Common myeloid progenitor, CD34-positive (primary cell): ENCODE measurements at regions not wholly inside any gene's neighbourhood (a gene's known extent, or its start where the extent isn't known, plus 50 kb on each side); places are given as distances from the start of the nearest gene placed in this dataset.

ENCODE experiments used
- CTCF ChIA-PET: fragments of 350-600 bp; sonication (Branson Sonifier 250); formaldehyde crosslinking; loops from one replicate; lab custom pipeline; 2021; ENCODE audit warnings: antibody characterized with exemption; lab: Charles Lee
- POLR2A ChIA-PET: fragments of 350-600 bp; sonication (Branson Sonifier 250); formaldehyde crosslinking; loops from one replicate; lab custom pipeline; 2021; ENCODE audit warnings: antibody characterized with exemption; lab: Charles Lee
- DNase-seq, 3 donors: peaks; one replicate each; pipeline versions ENCODE4 v3.0.0 to v3.0.0-alpha.2; 2013
- H3K27ac ChIP-seq, 2 experiments: 1 replicate in 1 of 2; 2 replicates in 1 of 2; pipeline ENCODE4 v1.7.0; 2013; ENCODE audit warnings: inconsistent platforms in 2 of 2, low read length in 2 of 2, mild to moderate bottlenecking in 2 of 2, low read depth in 1 of 2, moderate library complexity in 1 of 2; ENCODE audit not compliant: severe bottlenecking in 2 of 2, insufficient read depth in 1 of 2, poor library complexity in 1 of 2
- H3K27me3 ChIP-seq, 5 experiments: replicated peaks in 2 of 5; 1 replicate in 3 of 5; 2 replicates in 2 of 5; pipeline versions ENCODE4 v1.6.1 to v1.7.0; 2013; ENCODE audit warnings: low read length in 4 of 5, mild to moderate bottlenecking in 2 of 5, moderate library complexity in 2 of 5, inconsistent platforms in 1 of 5; ENCODE audit not compliant: insufficient read depth in 5 of 5, control insufficient read depth in 4 of 5
- H3K36me3 ChIP-seq, 4 experiments: 1 replicate in 2 of 4; 2 replicates in 2 of 4; pipeline versions ENCODE4 v1.6.1 to v1.7.0; 2013; ENCODE audit warnings: low read length in 3 of 4, control low read depth in 1 of 4, mild to moderate bottlenecking in 1 of 4; ENCODE audit not compliant: control insufficient read depth in 4 of 4, insufficient read depth in 4 of 4
- H3K4me1 ChIP-seq, 4 experiments: 1 replicate in 3 of 4; 2 replicates in 1 of 4; pipeline versions ENCODE4 v1.6.1 to v1.7.1; 2013; ENCODE audit warnings: low read length in 3 of 4, mild to moderate bottlenecking in 3 of 4, control low read depth in 1 of 4, inconsistent platforms in 1 of 4, moderate library complexity in 1 of 4; ENCODE audit not compliant: control insufficient read depth in 4 of 4, insufficient read depth in 4 of 4; ENCODE audit errors: control extremely low read depth in 1 of 4
- H3K4me3 ChIP-seq, 7 experiments: 1 replicate in 4 of 7; 2 replicates in 3 of 7; pipeline versions ENCODE4 v1.5.1 to v1.7.0; 2013; ENCODE audit warnings: mild to moderate bottlenecking in 7 of 7, low read length in 6 of 7, moderate library complexity in 6 of 7, inconsistent platforms in 2 of 7, low read depth in 2 of 7, control low read depth in 1 of 7; ENCODE audit not compliant: insufficient read depth in 4 of 7, control insufficient read depth in 1 of 7; ENCODE audit errors: extremely low read depth in 1 of 7
- H3K9me3 ChIP-seq, 5 experiments: 1 replicate in 4 of 5; 2 replicates in 1 of 5; pipeline versions ENCODE4 v1.6.1 to v1.7.1; 2013; ENCODE audit warnings: low read length in 4 of 5, mild to moderate bottlenecking in 2 of 5, inconsistent platforms in 1 of 5, low read depth in 1 of 5, moderate library complexity in 1 of 5; ENCODE audit not compliant: control insufficient read depth in 4 of 5, insufficient read depth in 2 of 5; ENCODE audit errors: control extremely low read depth in 1 of 5
- WGBS: methylation state at CpG from one replicate; pipeline ENCODE4 v1.1.5; 2013; ENCODE audit not compliant: insufficient coverage; 5-methylcytosine and 5-hydroxymethylcytosine counted together

GRCh38 chr14:97695456-97695981 is 898.3 kb downstream of the VRK1 start:
- DNase-seq, result no peak
- ChIA-PET CTCF (no interaction called here), POLR2A (no interaction called here)
- peaks cover 0 to 5% (median 0%) of the 10 kb centered on the region in 5 experiments for H3K9me3 ChIP-seq
- H3K4me3 ChIP-seq, result no peak overlapping the region
- no peaks in the 10 kb centered on the region for H3K36me3 ChIP-seq
- H3K4me1 ChIP-seq, result peaks cover 0 to 7% (median 2%) of the 10 kb centered on the region in 4 experiments
- H3K27me3 ChIP-seq, result no peaks in the 10 kb centered on the region
- WGBS, result 100% methylated on average over 4 of the region's 5 CpGs
- H3K27ac ChIP-seq, result no peak overlapping the region

DNA sequence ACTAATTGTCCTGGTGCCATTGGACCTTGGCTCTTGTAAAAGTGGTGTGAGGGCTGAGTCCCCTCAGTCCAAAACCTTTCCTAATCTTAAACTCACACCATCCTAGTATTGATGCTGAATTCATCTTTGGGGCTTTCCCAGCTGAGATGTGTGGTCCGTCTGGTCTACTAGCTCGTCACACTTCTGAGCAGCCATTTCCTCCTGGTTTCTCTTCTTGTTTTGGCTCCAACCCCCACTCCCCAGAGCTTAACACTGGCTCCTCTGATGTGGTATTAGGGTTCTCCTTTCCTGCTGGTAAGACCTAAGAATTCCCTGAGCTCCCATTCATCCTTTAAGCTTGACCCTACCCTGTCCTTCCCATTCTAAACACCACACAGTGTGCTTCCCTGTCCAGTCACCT is 900.6 kb downstream of the VRK1 start:
- H3K27ac ChIP-seq, result no peak overlapping the region
- peak in 2 of 3 donors; percentile 36 to 40 for DNase-seq
- ChIA-PET CTCF (interaction anchor here (2.9 kb wide), 1 partner anchor 10 kb away, joined by 13 read pairs; no protein-coding TSS in a partner anchor), POLR2A (no interaction called here)
- 23% methylated on average over 2 of the region's 2 CpGs for WGBS
- H3K36me3 ChIP-seq, result no peaks in the 10 kb centered on the region
- H3K4me3 ChIP-seq, result no peak overlapping the region
- peaks cover 0 to 7% (median 0%) of the 10 kb centered on the region in 4 experiments for H3K4me1 ChIP-seq
- H3K9me3 ChIP-seq, result peaks cover 0 to 5% (median 0%) of the 10 kb centered on the region in 5 experiments
- no peaks in the 10 kb centered on the region for H3K27me3 ChIP-seq

DNA sequence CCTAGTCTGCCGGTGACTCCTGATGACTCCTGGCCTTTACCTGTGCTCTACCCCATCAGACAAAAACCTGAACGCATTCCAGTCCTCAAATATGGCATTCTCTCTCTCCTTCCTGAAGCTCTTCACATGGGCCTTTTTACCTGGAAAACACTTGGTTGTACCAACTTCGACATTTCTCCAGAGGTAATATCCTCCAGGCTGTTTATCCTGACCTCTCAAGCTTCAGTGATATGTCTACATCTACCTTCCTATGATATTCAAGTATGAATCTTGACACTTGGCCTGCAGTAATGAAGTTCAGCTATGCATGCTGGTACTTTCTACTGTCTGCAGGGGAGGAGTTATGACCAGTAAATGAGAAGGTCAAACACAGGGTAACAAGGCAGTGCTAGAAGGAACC is 901.8 kb downstream of the VRK1 start:
- peaks cover 0 to 7% (median 0%) of the 10 kb centered on the region in 4 experiments for H3K4me1 ChIP-seq
- no peak overlapping the region for H3K27ac ChIP-seq
- ChIA-PET CTCF (interaction anchor here (2.9 kb wide), 1 partner anchor 9 kb away, joined by 13 read pairs; no protein-coding TSS in a partner anchor), POLR2A (no interaction called here)
- no peak overlapping the region for H3K4me3 ChIP-seq
- 100% methylated on average over 3 of the region's 3 CpGs for WGBS
- no peaks in the 10 kb centered on the region for H3K36me3 ChIP-seq
- H3K27me3 ChIP-seq, result no peaks in the 10 kb centered on the region
- DNase-seq, result no peak
- H3K9me3 ChIP-seq, result peaks cover 0 to 5% (median 0%) of the 10 kb centered on the region in 5 experiments

- H3K4me1 ChIP-seq, result peaks cover 12 to 38% (median 23%) of the 10 kb centered on the region in 4 experiments
- POLR2A ChIA-PET, result no interaction called here
- no peaks in the 10 kb centered on the region for H3K36me3 ChIP-seq
- peaks cover 0 to 5% (median 0%) of the 10 kb centered on the region in 5 experiments for H3K9me3 ChIP-seq
- H3K27me3 ChIP-seq, result no peaks in the 10 kb centered on the region
- no peak overlapping the region for H3K4me3 ChIP-seq
- WGBS, result 90% methylated on average over 12 of the region's 12 CpGs
- CTCF ChIA-PET, result no interaction called here
- H3K27ac ChIP-seq, result no peak overlapping the region
- DNase-seq, result no peak
Measured at GRCh38 chr14:97703006-97703760, 906.0 kb downstream of the VRK1 start.

GRCh38 chr14:97704316-97704885 is 907.2 kb downstream of the VRK1 start:
- Histone ChIP-seq H3K4me1 (peaks cover 12 to 47% (median 24%) of the 10 kb centered on the region in 4 experiments), H3K36me3 (no peaks in the 10 kb centered on the region), H3K27ac (no peak overlapping the region), H3K9me3 (peaks cover 0 to 4% (median 0%) of the 10 kb centered on the region in 5 experiments), H3K4me3 (no peak overlapping the region), H3K27me3 (no peaks in the 10 kb centered on the region)
- no peak for DNase-seq
- CTCF ChIA-PET, result interaction anchor here (0.6 kb wide), 1 partner anchor 1270 kb away, joined by 3 read pairs; no protein-coding TSS in a partner anchor
- WGBS, result 100% methylated on average over 1 of the region's 1 CpG
- POLR2A ChIA-PET, result no interaction called here

- POLR2A ChIA-PET, result no interaction called here
- Histone ChIP-seq H3K27ac (no peak overlapping the region), H3K4me1 (peaks cover 12 to 47% (median 24%) of the 10 kb centered on the region in 4 experiments), H3K4me3 (no peak overlapping the region), H3K27me3 (no peaks in the 10 kb centered on the region), H3K9me3 (peaks cover 0 to 4% (median 0%) of the 10 kb centered on the region in 5 experiments), H3K36me3 (no peaks in the 10 kb centered on the region)
- CTCF ChIA-PET, result interaction anchor here (0.6 kb wide), 1 partner anchor 1271 kb away, joined by 3 read pairs; no protein-coding TSS in a partner anchor
- WGBS, result no CpG with 5 or more reads among the region's 2 CpGs
- DNase-seq, result peak in 2 of 3 donors; percentile 22 to 28
Measured at GRCh38 chr14:97705107-97705506, 907.9 kb downstream of the VRK1 start.
